ENCODE measurements at regions not wholly inside any gene's neighbourhood (a gene's known extent, or its start where the extent isn't known, plus 50 kb on each side); places are given as distances from the start of the nearest gene placed in this dataset.

DNA sequence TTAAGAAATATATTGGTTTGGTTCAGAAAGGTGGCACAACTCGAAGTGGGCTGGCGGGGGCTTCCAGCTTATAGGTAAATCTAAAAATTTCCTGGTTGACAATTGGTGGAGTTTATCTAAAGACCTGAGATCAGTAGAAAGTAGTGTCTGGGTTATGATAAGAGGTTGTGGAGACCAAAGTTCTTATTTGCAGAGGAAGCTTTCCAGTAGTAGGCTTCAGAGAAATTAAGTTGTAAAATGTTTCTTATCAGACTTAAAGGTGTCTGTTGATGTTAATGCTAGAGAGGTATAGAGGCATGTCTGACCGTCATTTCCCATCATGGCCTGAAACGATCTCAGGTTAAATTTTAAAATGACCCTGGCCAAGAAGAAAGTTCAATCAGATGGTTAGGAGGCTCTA is 565.2 kb upstream of the DPPA4 start:
- Mint-ChIP-seq H3K36me3 (peaks cover 5% of the 10 kb centered on the region), H3K4me1 (ENCODE audit: unreplicated experiment) (peaks cover 10% of the 10 kb centered on the region), H3K27ac (no peak overlapping the region), H3K9me3 (peaks cover 4% of the 10 kb centered on the region), H3K27me3 (no peaks in the 10 kb centered on the region), H3K4me3 (no peak overlapping the region)
- TF ChIP-seq, protein P1, sequence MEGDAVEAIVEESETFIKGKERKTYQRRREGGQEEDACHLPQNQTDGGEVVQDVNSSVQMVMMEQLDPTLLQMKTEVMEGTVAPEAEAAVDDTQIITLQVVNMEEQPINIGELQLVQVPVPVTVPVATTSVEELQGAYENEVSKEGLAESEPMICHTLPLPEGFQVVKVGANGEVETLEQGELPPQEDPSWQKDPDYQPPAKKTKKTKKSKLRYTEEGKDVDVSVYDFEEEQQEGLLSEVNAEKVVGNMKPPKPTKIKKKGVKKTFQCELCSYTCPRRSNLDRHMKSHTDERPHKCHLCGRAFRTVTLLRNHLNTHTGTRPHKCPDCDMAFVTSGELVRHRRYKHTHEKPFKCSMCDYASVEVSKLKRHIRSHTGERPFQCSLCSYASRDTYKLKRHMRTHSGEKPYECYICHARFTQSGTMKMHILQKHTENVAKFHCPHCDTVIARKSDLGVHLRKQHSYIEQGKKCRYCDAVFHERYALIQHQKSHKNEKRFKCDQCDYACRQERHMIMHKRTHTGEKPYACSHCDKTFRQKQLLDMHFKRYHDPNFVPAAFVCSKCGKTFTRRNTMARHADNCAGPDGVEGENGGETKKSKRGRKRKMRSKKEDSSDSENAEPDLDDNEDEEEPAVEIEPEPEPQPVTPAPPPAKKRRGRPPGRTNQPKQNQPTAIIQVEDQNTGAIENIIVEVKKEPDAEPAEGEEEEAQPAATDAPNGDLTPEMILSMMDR (conservative IDR thresholded peaks at IDR 0.05) = no peak
- no peak for DNase-seq (ENCODE audit: extremely low spot score, unreplicated experiment)

DNA sequence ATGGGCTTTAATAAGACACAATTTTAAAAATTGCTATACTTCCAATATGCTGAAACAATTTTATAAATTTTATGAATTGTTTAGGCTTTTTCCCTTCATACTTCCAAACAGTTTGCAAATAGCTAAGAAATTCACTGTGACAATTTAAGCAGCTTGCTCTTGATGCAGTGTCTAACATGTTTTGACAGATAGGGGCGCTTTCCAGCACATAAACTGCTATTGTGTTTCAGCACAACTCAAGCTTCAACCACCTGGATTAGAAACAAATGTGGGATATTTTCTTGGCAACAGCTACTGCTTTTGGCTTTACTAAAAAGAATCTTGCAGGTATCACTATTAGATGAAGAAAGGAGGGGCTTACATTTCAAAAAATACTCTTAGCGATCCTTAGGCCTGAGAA is 565.8 kb upstream of the DPPA4 start:
- Mint-ChIP-seq H3K27ac (no peak overlapping the region), H3K36me3 (peaks cover 5% of the 10 kb centered on the region), H3K4me1 (ENCODE audit: unreplicated experiment) (peaks cover 10% of the 10 kb centered on the region), H3K27me3 (no peaks in the 10 kb centered on the region), H3K9me3 (peaks cover 4% of the 10 kb centered on the region), H3K4me3 (no peak overlapping the region)
- DNase-seq (ENCODE audit: extremely low spot score, unreplicated experiment) = no peak
- TF ChIP-seq, protein P1 (conservative IDR thresholded peaks at IDR 0.05) = no peak

DNA sequence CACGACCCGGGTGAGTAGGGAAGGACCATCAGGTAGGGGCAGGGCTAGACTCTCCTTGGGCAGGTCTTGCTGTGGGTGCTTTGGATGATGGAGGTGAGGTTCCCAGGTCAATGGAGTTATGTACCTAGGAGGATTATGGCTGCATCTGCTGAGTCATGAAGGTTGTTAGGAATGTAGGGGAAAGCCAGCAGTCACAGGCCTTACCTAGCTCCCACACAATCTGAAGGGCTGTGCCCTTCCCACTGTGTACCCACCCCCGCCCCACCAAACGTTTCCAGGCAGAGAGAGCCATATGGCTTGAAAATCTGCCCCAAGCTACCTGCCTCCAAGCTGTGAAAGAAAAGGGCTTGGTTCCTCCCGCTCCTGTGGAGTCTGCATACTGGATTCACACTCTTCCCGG is 573.4 kb upstream of the DPPA4 start:
- no peaks in the 10 kb centered on the region for H3K4me1 Mint-ChIP-seq (ENCODE audit: unreplicated experiment)
- no peak for DNase-seq (ENCODE audit: extremely low spot score, unreplicated experiment)
- H3K27ac Mint-ChIP-seq = no peak overlapping the region
- H3K9me3 Mint-ChIP-seq = peaks cover 15% of the 10 kb centered on the region
- no peak overlapping the region for H3K4me3 Mint-ChIP-seq
- H3K27me3 Mint-ChIP-seq = no peaks in the 10 kb centered on the region
- TF ChIP-seq, protein P1 (conservative IDR thresholded peaks at IDR 0.05) = no peak
- peaks cover 5% of the 10 kb centered on the region for H3K36me3 Mint-ChIP-seq

DNA sequence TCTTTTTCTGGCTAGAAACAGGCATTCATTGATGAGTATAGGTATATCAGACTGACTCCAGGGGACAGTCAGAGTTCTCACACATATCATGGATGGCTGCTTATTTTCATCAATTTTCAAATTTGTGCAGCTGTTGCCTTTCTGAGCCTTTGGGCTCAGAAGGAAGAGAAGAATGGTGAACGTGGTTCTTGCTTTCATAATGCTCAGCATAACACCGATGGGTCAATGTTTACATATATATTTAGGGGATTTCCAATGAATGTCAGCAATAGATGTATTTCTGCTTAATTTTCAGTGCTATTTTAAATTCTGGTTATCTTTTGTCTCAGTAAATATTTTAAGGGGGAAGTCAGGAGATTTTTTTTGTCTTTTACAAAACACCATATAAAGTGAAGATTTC is 581.4 kb upstream of the DPPA4 start:
- H3K36me3 Mint-ChIP-seq = no peaks in the 10 kb centered on the region
- DNase-seq (ENCODE audit: extremely low spot score, unreplicated experiment) = no peak
- H3K27ac Mint-ChIP-seq = no peak overlapping the region
- TF ChIP-seq, protein P1 (conservative IDR thresholded peaks at IDR 0.05) = no peak
- H3K9me3 Mint-ChIP-seq = peaks cover 2% of the 10 kb centered on the region
- H3K4me1 Mint-ChIP-seq (ENCODE audit: unreplicated experiment) = peaks cover 15% of the 10 kb centered on the region
- no peak overlapping the region for H3K4me3 Mint-ChIP-seq
- H3K27me3 Mint-ChIP-seq = no peaks in the 10 kb centered on the region

DNA sequence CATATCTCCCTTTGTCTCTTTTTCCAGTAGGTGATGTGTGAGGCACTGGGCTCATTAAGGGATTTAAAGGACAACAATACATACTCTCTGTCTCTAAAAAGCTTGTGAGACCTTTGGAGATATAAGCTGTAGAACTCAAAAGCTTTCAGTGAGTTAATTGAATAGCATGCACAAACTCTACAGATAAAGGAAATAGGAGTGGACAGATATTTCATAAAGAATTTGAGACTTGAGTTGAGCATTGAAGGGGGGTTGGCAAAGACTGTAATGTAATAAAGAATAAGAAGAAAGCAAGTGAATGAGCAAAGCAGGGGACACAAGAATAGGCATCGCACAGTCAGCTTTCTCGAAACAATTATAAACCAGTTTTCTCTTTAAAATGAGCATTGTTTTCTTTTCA is 583.4 kb upstream of the DPPA4 start:
- Mint-ChIP-seq H3K27ac (peak overlapping the region; percentile 3), H3K4me3 (no peak overlapping the region), H3K27me3 (no peaks in the 10 kb centered on the region), H3K9me3 (no peaks in the 10 kb centered on the region), H3K36me3 (no peaks in the 10 kb centered on the region), H3K4me1 (ENCODE audit: unreplicated experiment) (peaks cover 15% of the 10 kb centered on the region)
- DNase-seq (ENCODE audit: extremely low spot score, unreplicated experiment) = no peak
- TF ChIP-seq, protein P1 (conservative IDR thresholded peaks at IDR 0.05) = no peak

DNA sequence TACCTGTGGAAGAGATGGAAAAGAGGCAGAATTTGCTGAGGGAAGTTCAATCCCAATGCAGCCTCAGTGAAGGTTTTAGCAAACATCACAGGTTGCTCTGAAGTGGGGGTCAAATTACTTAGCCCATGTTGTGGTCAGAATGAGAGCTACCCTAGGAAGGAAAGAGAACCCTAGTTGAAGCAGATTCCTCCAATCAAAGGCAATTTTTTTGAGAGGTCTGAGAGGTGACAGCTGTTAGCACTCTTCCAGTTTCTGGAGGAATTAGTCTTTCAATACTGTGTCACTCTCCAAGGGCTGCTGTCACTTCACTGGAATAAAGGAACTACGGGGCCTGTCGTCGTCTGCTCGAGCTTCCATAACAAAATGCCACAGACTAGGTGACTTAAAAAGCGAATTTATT is 584.2 kb upstream of the DPPA4 start:
- peak overlapping the region; percentile 39 for H3K27ac Mint-ChIP-seq

More for the DNA sequence above, 584.2 kb upstream of the DPPA4 start:
- DNase-seq (ENCODE audit: extremely low spot score, unreplicated experiment) = no peak
- Mint-ChIP-seq H3K4me1 (ENCODE audit: unreplicated experiment) (peaks cover 15% of the 10 kb centered on the region), H3K36me3 (no peaks in the 10 kb centered on the region), H3K9me3 (no peaks in the 10 kb centered on the region), H3K4me3 (peak overlapping the region; percentile 36), H3K27me3 (no peaks in the 10 kb centered on the region)
- TF ChIP-seq, protein P1 (conservative IDR thresholded peaks at IDR 0.05) = no peak
